Activated T-helper 2 cell treated with anti-CD3 and anti-CD28 coated beads, Interferon-gamma antibody, Interleukin-2, Interleukin-4, amounts not matched to agents 10 μg/mL and 5 μg/mL and 100 μg/mL, durations not matched to agents 14 hours and 24 hours and 36 hours (primary cell): ENCODE measurements at regions not wholly inside any gene's neighbourhood (a gene's known extent, or its start where the extent isn't known, plus 50 kb on each side); places are given as distances from the start of the nearest gene placed in this dataset.

ENCODE experiments used
- DNase-seq: peaks from one replicate; pipeline ENCODE4 v3.0.0; 2021; ENCODE audit warnings: low spot score
- H3K27ac Mint-ChIP-seq: one replicate; pipeline ENCODE4 v1.8.0; 2021; ENCODE audit warnings: mixed read lengths
- H3K27me3 Mint-ChIP-seq: one replicate; pipeline ENCODE4 v1.8.0; 2021; ENCODE audit warnings: low read depth, mixed read lengths
- H3K36me3 Mint-ChIP-seq: one replicate; pipeline ENCODE4 v1.8.0; 2021; ENCODE audit warnings: low read depth, mixed read lengths
- H3K4me1 Mint-ChIP-seq: one replicate; pipeline ENCODE4 v1.8.0; 2021; ENCODE audit warnings: low read depth, mixed read lengths
- H3K4me3 Mint-ChIP-seq: one replicate; pipeline ENCODE4 v1.8.0; 2021; ENCODE audit warnings: low read depth, mild to moderate bottlenecking, moderate library complexity, mixed read lengths
- H3K9me3 Mint-ChIP-seq: one replicate; pipeline ENCODE4 v1.8.0; 2021; ENCODE audit warnings: mixed read lengths
- intact Hi-C: fragments of 100-400 bp; cut with micrococcal nuclease; formaldehyde crosslinking; loops from one replicate; pipeline ENCODE4 v1.15.1; 2023

DNA sequence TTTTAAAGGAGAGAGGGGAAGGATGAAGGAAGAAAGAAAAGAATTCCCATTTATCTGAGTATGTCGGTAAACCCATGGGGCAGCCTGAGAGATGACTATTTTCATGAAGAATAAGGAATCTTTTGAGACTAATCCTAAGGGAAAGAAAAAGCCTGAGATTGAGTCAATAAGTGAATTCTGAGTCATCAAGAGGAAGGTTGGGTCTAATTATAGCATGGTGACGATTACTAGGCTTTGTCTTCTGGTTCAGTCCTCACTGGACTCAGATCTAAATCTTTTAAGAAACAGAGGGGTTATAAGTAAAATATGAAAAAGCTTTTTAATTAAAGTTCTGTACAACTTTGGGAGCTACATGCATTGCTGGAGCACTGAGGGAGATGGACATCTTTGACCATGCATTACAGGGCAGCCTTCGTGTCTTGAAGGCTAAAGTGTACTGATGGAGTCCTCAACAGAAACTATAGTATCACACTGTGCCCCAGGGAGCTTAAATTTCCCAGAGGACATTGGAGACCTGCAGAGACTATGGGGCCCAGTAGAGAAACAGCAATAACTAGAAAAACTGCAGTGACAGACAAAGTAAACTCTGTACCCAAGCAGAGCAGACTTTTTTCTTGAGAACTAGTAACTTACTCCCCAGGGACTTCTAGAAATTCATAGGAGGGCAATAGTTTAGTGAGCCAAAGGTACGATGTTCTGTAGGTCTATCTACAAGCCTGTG is 260.9 kb downstream of the RAD51AP2 start:
- H3K4me1 Mint-ChIP-seq = no peaks in the 10 kb centered on the region
- H3K9me3 Mint-ChIP-seq = no peaks in the 10 kb centered on the region
- no peak for DNase-seq
- intact Hi-C loops = no loop called here
- no peaks in the 10 kb centered on the region for H3K27me3 Mint-ChIP-seq
- H3K36me3 Mint-ChIP-seq = no peaks in the 10 kb centered on the region
- no peak overlapping the region for H3K4me3 Mint-ChIP-seq
- H3K27ac Mint-ChIP-seq = no peak overlapping the region

DNA sequence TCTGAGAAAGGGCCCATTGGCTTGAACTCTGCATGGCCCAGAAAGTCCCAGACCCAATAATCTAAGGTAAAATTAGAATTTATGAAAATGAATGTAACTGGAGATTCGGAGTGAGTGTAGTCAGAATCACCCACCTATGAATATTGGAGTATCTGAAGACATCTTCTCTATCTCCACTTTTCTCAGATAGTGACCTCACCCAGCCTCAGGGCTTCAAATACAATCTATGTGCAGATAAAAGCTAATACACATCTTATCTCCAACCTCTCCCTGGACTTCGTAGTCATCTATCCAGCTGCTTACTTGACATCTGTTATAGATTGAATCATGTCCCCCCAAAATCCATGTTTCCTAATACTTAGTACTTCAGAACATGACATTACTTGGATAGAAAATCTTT is 263.2 kb downstream of the RAD51AP2 start:
- Mint-ChIP-seq H3K4me1 (no peaks in the 10 kb centered on the region), H3K4me3 (no peak overlapping the region), H3K27me3 (no peaks in the 10 kb centered on the region), H3K27ac (no peak overlapping the region), H3K36me3 (no peaks in the 10 kb centered on the region), H3K9me3 (no peaks in the 10 kb centered on the region)
- DNase-seq = no peak
- intact Hi-C loops = no loop called here

DNA sequence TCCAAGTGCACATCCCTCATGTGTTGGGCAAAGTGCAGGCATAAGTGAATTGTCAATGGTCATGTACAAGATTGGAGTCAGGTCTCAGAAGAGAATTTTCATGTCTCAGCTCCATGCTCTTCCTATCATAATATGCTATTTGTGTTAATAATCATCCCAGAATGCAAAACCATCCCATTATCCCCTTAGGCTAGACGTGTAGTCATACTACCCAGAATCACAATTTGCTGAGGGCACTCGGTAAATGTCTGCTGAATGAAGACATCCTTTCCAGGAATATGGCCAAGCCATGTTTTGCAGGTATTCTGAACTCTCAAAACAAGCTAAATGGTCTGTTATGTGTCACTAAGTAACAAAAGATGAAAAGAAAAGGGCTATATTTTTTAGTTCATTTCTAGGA is 263.8 kb downstream of the RAD51AP2 start:
- Mint-ChIP-seq H3K9me3 (no peaks in the 10 kb centered on the region), H3K27me3 (no peaks in the 10 kb centered on the region), H3K36me3 (no peaks in the 10 kb centered on the region), H3K27ac (no peak overlapping the region), H3K4me3 (no peak overlapping the region), H3K4me1 (no peaks in the 10 kb centered on the region)
- no peak for DNase-seq
- intact Hi-C loops = no loop called here

DNA sequence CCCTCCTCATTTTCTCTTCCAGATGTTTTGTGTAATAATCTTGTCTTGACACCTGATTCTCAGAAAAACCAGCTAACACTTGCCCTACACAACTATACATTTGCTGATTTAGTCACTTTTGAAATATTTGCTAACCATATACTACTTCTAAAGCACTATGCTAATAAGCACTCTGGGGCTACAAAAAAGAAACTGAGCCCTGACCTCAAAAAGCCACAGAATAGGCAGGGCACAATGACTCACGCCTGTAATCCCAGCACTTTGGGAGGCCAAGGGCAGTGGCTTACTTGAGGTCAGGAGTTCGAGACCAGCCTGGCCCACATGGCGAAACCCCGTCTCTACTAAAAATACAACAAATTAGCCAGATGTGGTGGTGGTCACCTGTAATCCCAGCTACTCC is 266.0 kb downstream of the RAD51AP2 start:
- Mint-ChIP-seq H3K36me3 (no peaks in the 10 kb centered on the region), H3K9me3 (no peaks in the 10 kb centered on the region), H3K4me3 (no peak overlapping the region), H3K4me1 (no peaks in the 10 kb centered on the region), H3K27me3 (no peaks in the 10 kb centered on the region), H3K27ac (no peak overlapping the region)
- intact Hi-C loops = no loop called here
- no peak for DNase-seq

DNA sequence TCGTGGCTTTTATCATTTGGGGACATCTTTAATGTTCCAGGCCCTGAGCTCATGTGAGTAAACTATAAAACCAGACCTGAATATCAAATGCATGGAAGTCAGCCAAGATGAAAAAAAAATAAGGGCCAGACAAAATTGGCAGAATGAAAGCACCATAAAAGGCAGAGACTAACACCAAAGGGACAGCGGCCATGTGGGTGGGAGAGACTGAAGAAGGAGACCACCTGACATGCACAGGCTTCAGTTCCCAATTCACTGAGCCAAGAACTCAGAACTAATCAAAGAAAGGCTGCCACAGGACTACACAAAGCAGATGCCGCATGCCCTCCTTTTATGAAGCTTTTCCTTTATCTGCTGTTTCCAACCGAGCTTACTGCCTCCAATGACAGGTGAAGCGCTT is 267.1 kb downstream of the RAD51AP2 start:
- H3K27ac Mint-ChIP-seq = no peak overlapping the region
- no peak for DNase-seq
- H3K4me1 Mint-ChIP-seq = no peaks in the 10 kb centered on the region
- H3K36me3 Mint-ChIP-seq = no peaks in the 10 kb centered on the region
- intact Hi-C loops = no loop called here
- no peak overlapping the region for H3K4me3 Mint-ChIP-seq
- H3K9me3 Mint-ChIP-seq = no peaks in the 10 kb centered on the region
- no peaks in the 10 kb centered on the region for H3K27me3 Mint-ChIP-seq

DNA sequence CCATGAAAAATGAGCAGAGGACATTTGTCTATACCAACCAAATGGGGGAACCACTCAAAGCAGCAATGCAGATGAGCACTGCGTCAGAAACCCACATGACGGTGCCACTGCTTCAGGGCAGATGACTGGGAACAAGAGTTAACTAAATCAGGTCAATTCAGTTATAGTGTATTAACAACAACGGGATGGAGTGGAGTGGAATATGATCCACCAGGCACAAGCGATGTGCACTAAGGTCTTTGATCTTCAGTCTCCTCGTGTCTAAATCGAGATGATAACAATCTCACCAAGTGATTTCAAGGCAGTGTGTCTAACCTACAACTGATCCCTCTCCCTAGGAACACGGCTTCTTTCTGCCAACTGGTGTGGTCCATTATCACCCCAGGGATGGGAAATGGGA is 269.0 kb downstream of the RAD51AP2 start:
- no peaks in the 10 kb centered on the region for H3K4me1 Mint-ChIP-seq
- no peaks in the 10 kb centered on the region for H3K27me3 Mint-ChIP-seq
- no peaks in the 10 kb centered on the region for H3K36me3 Mint-ChIP-seq
- no peak overlapping the region for H3K27ac Mint-ChIP-seq
- no peak overlapping the region for H3K4me3 Mint-ChIP-seq
- no peak for DNase-seq
- intact Hi-C loops = no loop called here
- no peaks in the 10 kb centered on the region for H3K9me3 Mint-ChIP-seq

DNA sequence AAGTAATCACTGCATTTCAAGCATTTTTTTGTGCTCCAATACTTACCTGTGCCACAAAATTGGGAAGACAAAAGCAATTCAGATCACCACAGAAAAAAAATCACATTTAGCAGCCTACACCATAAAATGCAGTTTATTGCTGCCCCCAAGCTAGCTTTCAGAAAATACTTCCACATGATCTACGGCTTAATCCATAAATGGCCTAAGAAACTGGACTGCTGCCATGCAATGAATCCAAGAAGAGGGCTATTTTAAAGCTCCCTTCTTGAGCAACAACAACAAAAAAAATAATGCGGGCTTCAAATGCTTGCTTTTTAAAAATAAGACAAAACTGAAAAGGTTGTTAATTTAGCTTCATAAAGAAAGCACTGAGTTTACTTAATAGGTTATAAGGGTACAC is 272.3 kb downstream of the RAD51AP2 start:
- DNase-seq = no peak
- Mint-ChIP-seq H3K36me3 (no peaks in the 10 kb centered on the region), H3K27me3 (no peaks in the 10 kb centered on the region), H3K4me3 (no peak overlapping the region), H3K9me3 (no peaks in the 10 kb centered on the region), H3K4me1 (no peaks in the 10 kb centered on the region), H3K27ac (no peak overlapping the region)
- intact Hi-C loops = no loop called here

DNA sequence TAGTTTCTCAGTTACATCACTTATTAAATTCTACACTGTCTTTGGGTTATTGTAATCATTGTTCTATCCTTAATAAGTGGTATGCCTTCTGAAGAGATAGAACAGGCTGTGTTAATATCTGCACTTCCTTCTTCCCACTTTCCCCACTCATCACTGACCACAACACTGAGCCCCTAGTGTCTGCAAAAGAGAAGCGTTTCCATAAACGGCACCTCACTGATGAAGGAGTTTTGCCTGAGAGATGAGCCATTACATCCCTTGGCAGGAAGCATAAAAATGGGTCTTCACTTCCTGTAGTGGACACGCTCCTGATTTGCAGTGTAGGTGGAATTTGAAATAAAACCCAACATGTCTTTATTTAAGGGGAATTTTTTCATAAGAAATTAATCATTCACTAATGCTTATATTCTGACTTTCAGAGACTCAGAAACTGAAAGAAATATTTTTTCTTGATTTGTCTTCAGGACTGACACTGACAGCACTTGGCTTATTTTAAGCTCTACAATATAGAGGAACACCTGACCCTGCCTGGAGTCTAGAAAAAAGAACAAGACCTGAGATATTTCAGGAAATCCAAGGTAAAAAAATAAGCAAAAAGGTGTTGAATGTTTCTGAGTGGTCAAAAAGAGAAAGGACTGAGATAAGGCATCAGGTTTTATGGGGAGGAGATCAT is 275.3 kb downstream of the RAD51AP2 start:
- no peak for DNase-seq

DNA sequence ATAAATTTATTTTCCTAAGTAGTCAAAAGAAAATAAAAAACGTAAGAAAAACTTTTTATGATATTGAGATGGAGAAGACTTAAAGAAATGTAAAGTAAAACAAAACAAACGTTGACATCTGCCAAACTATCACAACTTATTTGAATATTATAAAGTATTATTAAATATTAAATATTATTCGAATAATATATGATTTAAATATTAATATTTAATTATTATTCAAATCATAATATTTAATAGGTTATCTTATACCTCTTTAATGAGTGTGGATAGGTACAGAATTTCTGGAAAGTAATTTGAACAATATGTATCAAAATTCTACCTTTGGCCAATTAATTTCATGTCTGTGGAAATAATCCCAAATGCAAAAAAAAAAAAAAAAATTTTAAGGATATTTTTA is 278.7 kb downstream of the RAD51AP2 start:
- Mint-ChIP-seq H3K4me3 (no peak overlapping the region), H3K9me3 (no peaks in the 10 kb centered on the region), H3K27me3 (no peaks in the 10 kb centered on the region), H3K4me1 (no peaks in the 10 kb centered on the region), H3K36me3 (no peaks in the 10 kb centered on the region), H3K27ac (no peak overlapping the region)
- intact Hi-C loops = no loop called here
- DNase-seq = no peak

More for the DNA sequence above, 275.3 kb downstream of the RAD51AP2 start:
- H3K4me1 Mint-ChIP-seq = no peaks in the 10 kb centered on the region
- no peak overlapping the region for H3K27ac Mint-ChIP-seq
- intact Hi-C loops = no loop called here
- no peaks in the 10 kb centered on the region for H3K9me3 Mint-ChIP-seq
- no peaks in the 10 kb centered on the region for H3K36me3 Mint-ChIP-seq
- no peak overlapping the region for H3K4me3 Mint-ChIP-seq
- no peaks in the 10 kb centered on the region for H3K27me3 Mint-ChIP-seq

DNA sequence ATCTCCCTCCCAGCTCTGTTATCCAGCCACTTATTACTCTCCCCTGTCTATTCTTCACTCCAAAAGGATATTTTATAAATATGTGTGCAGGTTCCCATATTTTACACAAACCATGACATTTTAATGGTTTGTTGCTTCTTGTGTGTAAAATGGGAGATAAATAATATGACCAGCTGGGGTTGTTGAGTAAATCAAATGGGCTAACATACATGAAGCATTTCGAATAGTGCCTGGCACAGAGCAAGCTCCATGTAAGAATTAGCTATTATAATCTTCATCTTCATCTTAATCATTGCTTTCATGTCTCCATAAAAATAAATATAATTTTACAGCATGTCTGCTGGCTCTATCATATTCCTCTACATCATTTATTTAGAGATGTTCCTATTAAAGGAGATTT is 283.1 kb downstream of the RAD51AP2 start:
- Mint-ChIP-seq H3K27me3 (no peaks in the 10 kb centered on the region), H3K27ac (no peak overlapping the region), H3K4me1 (no peaks in the 10 kb centered on the region), H3K36me3 (no peaks in the 10 kb centered on the region), H3K4me3 (no peak overlapping the region), H3K9me3 (no peaks in the 10 kb centered on the region)
- intact Hi-C loops = no loop called here
- DNase-seq = no peak

DNA sequence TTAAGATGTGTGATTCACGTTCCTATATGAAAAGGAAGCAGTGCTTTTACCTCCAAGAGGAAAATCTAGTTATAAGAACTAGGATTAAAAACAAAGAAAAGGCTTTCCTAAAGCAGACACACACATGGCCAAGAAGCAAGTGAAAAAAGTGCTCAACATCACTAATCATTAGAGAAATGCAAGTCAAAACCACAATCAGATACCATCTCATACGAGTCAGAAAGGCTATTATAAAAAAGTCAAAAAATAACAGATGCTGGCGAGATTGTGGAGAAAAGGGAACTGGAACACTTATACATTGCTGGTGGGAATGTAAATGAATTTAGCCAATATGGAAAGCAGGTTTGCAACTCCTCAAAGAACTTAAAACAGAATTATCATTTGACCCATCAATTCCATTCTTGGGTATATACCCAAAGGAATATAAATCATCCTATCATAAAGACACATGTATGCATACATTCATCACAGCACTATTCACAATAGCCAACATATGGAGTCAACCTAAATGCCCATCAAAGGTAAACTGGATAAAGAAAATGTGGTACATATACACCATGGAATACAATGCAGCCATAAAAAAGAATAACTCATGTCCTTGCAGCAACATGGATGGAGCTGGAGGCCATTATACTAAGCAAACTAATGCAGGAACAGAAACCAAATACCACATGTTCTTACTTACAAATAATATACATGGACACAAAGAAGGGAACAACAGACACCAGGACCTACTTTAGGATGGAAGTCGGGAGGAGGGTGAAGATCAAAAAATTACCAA is 285.3 kb downstream of the RAD51AP2 start:
- Mint-ChIP-seq H3K4me3 (no peak overlapping the region), H3K9me3 (no peaks in the 10 kb centered on the region), H3K36me3 (no peaks in the 10 kb centered on the region), H3K27ac (no peak overlapping the region), H3K27me3 (no peaks in the 10 kb centered on the region), H3K4me1 (no peaks in the 10 kb centered on the region)
- DNase-seq = no peak
- intact Hi-C loops = no loop called here

DNA sequence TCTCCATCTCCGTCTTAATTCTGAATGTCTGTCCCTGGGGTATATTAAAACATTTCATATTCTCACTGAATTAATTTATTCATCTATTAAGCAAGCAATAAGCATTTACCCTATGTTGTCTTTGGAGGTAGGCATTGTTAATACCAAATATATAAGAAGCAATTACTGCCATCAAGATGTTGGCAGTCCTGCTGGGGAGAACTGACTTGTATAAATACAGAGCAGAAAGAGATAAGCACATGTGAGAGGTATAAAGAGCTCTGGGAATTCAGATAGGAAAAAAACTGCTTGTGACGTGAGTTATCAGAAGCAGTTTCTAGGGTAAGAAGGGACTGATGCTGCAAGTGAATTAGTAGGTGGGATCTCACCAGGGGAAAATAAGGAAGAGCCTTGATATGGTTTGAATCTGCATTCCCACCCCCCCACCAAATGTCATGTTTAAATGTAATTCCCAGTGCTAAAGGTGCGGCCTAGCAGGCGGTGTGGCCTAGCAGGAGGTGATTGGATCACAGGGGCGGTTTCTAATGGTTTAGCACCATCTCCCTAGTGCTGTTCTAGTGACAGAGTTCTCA is 286.8 kb downstream of the RAD51AP2 start:
- Mint-ChIP-seq H3K36me3 (no peaks in the 10 kb centered on the region), H3K4me3 (no peak overlapping the region), H3K9me3 (no peaks in the 10 kb centered on the region), H3K27me3 (no peaks in the 10 kb centered on the region), H3K4me1 (no peaks in the 10 kb centered on the region), H3K27ac (no peak overlapping the region)
- no peak for DNase-seq
- intact Hi-C loops = no loop called here

DNA sequence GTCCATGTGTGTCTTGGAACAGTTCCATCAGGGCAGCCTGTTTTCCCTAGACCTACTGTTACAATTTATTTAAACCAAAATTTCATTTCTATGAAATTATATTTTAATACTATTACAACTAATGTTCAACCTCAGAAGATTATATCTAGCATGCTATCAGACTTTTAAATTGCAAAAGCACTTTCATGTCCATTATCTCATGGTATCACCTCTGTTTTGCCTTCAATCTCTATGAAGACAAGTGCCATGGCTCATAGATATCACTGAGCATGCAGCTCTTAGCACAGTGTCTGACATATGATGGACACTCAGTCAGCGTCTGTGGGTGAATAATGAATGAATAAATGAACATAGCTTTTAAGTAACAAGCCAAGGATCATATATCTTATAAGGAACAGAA is 288.8 kb downstream of the RAD51AP2 start:
- Mint-ChIP-seq H3K4me1 (no peaks in the 10 kb centered on the region), H3K4me3 (no peak overlapping the region), H3K27ac (no peak overlapping the region), H3K36me3 (no peaks in the 10 kb centered on the region), H3K9me3 (no peaks in the 10 kb centered on the region), H3K27me3 (no peaks in the 10 kb centered on the region)
- no peak for DNase-seq
- intact Hi-C loops = no loop called here
